ENCODE measurements at regions not wholly inside any gene's neighbourhood (a gene's known extent, or its start where the extent isn't known, plus 50 kb on each side); places are given as distances from the start of the nearest gene placed in this dataset.
A peak's percentile ranks its signal among the peaks of the same experiment; 100 is the strongest.

- DNase-seq (ENCODE audit: low spot score): peak; percentile 11
Measured at GRCh38 chr12:77493302-77494168, 337.2 kb upstream of the NAV3 start.

DNA sequence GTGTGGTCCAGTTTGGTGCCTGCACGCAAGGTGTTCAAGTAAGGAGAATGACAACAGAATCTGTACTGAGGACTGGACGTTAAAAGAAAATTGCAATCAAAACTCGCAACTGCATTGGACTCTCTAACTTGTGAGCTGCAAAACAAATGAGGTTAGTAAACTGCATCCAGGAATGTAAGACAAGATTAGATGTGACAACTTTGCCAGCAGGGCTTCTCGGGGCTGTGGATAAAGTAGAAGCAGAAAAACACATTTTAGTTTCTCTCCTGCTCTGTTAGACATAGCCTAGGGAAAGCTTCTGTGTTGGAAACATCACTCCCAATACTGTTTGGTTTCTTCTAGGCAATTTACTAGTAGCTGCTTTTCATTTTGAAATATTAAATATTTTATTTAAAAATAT lies 338.2 kb upstream of the NAV3 start:
- DNase-seq (ENCODE audit: low spot score): no peak

DNA sequence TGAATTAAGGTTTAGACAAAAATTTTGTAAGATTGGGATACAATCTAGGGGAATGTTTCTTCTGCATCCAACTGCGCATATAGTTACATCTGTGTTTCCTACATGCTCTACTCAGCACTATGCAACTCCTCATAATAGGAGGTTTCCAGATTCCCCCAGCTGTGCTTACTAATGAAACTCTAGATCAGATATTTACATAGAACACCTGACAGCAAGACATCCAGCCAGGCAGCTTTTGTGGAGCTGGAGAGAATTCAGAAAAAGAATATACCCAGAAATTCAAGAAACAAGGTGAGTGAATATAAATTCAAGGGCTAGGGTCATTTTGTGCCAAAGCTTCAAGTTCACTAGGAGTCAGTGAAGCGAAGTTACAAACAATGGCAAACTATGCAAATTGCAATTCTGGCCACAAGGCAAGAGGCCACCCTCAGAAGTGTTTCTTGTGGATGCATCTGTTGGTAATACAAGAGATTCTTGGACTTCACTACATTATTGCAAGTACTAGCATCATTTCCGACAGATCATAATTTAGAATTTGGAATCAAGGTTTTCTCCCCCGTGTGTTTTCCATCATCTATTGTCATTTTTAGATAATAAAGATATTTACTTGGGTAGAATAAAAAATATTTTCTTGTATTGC lies 341.2 kb upstream of the NAV3 start:
- DNase-seq (ENCODE audit: low spot score): no peak

DNA sequence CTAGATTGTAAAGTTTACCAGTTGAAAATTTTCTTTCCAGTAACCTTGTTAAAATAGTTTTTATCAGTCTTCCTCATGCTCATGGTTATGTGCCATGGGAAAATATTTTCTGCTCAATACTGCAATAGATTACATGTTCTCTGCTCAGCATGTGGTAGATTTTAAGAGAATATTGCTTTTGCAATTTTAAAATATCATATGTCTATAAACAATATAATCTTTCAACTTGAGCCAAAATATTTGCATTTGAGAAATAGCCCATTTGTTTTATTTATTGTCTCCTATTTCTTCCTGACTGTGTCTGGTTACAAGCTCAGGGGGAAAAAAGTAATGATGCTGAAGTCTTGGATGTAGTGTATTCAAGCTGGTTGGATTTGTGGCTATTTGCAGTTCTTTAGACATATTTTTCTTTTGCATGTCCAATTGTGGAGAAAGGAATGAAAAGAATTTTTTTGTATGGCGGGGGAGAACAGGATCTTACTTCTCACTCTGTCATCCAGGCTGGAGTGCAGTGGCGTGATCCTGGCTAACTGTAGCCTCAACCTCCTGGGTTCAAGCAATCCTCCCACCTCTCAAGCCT lies 342.6 kb upstream of the NAV3 start:
- DNase-seq (ENCODE audit: low spot score): no peak

- DNase-seq (ENCODE audit: low spot score): no peak
Measured at GRCh38 chr12:77486872-77487271, 343.8 kb upstream of the NAV3 start.

GRCh38 chr12:77485961-77486854 lies 344.5 kb upstream of the NAV3 start:
- DNase-seq (ENCODE audit: low spot score): no peak

DNA sequence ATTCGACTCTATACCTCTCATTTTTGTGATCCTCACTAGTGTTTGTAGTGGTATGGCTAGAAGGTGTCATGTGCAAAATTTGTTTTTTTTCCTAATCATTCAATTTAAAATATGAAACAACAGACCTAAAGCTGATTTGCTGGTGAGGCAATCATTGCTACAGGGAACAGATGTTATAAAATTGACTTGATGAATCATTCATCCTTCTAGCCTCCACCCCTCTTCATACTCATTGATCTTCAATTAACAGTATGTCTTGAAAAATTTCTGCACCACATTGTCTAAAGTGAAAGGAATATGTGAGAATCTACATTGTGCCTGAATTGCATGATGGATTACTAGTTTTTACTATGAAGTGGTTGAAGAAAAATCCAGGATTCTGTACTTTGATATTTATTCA lies 349.0 kb upstream of the NAV3 start:
- no peak for DNase-seq (ENCODE audit: low spot score)

DNA sequence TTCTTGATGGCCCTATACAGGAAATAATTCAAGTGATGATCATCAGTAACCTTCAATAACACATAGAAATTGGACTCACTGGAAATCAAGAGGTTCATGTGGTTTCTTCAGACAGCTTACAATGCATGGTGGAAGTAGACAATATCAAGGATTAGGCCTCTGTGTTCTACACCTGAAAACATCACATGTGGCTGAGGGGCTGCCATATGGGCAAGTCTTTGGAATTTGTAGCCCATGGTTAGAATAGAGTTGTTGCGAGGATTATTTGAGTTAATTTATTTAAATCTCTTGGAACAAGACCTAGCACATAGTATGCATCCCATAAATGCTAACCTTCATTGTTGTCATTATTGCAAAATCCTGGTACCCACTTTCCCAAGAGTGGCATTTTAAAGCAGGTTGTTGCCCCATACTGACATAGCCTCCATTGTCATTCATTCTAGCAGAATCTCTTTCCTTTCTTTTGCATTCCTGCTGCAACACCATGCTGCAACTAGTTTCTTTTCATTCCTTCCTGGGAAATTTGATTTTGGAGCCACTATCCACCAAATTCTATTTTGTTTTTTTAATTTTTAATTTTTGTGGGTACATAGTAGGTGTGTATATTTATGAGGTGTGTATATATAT lies 352.7 kb upstream of the NAV3 start:
- no peak for DNase-seq (ENCODE audit: low spot score)

DNA sequence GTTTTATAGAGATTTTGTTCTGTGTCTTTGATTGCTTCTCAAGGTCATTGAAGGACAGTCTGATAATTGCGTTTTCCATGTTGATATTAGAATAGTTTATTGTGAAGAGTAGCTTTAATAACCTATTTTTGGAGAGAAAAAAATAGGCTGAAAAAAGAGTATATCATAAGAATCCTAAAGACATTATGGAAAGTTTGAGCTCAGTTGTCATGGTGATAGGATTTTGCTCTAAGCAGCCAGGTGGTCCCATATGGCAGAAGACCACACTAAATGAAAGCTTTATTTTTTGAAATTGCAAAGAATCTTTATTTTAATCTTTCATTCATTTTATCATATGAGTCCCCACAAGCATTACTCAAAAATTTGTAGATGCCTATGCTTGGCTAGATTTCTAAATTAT lies 358.9 kb upstream of the NAV3 start:
- DNase-seq (ENCODE audit: low spot score): no peak

DNA sequence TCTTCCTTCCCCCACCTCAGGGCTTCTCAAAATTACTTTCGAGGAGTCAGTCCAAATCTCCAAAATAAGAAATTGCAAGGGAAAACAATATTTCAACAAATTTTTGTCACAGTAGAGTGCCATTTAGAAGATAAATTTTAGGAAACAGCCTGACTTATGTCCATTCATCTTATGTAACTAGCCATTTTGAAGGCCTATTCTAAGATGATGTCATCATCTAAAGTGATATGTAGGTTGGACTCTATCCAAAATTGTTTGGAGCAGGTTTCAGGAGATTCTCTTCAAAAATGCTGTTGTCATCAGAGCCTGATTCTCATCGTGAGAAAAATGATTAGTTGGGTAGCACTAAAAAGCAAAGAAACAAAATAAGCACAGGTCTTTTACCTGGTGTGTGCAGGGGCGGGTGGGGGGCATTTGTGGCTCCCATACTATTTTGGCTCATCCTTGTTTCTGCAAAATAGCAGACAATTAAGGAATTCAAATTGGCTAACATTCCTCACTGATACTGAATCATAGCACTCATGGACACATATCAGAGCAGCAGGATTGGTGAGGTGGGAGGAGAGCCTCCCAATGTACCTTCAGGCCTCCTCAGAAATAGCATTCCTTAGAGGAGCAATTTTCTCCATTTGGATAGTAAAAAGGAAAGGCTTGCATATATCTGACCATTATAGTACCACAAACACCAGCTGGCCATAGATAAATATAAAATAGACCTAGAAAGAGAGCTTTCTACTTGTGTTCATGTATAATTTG lies 360.9 kb upstream of the NAV3 start:
- DNase-seq (ENCODE audit: low spot score): no peak

DNA sequence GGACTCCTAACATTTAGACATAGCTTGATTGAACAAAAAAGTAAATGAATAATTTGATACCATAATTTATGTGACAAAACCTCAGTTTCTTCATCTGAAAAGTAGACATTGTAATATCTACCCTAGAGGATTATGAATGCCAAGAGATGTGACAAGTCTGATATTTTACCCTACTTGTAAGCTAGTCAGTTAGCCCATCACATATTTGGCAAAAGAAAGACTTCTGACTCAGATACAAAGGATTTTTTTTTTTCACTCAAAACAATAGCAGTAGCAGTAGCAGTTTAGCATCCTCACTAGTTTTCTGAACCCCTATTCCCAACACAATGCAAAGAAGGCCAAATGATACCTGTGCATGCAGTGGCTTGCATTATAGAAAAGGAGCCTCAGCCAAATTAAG lies 377.3 kb upstream of the E2F7 start:
- DNase-seq (ENCODE audit: low spot score): no peak

DNA sequence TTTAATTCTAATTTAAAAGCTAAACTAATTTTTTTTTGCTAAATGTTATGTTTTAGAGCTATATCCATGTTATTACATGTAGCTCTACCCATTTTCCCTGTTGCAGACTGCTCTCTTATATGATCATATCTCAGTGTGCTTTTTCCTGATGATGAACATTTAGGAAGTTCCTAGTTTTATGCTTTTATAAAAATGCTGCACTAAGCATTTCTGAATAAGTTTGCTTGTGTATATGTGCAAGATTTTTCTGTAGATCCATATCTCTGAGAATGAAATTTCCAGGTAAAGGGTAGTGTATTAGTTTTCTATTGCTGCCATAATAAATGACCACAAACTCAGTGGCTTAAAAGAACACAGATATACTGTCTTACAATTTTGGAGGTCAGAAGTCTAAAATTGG lies 374.4 kb upstream of the E2F7 start:
- no peak for DNase-seq (ENCODE audit: low spot score)

- no peak for DNase-seq (ENCODE audit: low spot score)
Measured at GRCh38 chr12:77438644-77439043, 373.3 kb upstream of the E2F7 start.

DNA sequence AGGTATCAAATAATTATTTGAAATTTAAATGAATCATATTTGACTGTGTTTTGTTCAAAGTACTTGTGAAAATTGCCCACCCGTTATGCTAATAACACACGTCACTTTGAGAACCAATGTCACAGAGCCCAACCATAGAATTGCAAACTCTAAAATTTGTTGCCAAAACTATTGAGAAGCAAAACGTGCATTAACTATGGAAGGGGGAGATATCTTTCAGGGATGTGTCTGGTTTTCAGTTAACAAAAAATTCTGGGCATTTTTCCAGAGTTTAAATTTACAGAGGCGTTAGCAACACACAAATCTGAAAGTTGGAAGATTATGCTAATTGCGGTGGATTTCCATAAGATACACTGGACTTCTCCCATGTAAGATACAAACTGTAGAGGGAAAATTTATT lies 371.8 kb upstream of the E2F7 start:
- no peak for DNase-seq (ENCODE audit: low spot score)

GRCh38 chr12:77435446-77436091 lies 370.2 kb upstream of the E2F7 start:
- no peak for DNase-seq (ENCODE audit: low spot score)

DNA sequence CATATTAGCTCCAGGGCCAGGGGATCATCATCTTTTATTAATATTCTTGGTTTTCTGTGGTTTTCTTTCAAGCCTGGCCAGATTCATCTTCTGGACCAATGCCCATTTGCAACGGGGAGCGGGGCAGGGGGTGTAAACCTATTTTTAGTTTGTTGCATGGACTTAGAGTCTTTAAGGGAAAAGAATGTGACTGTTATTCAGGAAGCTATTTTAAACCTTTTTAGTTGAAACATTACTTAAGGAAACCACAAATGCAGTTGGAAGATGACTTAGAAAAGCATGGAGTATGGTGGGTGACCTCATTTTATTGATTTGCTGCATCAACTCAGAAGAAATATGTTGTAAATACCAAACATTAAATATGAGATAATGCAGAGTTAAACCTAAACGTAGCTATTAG lies 368.4 kb upstream of the E2F7 start:
- DNase-seq (ENCODE audit: low spot score): no peak

DNA sequence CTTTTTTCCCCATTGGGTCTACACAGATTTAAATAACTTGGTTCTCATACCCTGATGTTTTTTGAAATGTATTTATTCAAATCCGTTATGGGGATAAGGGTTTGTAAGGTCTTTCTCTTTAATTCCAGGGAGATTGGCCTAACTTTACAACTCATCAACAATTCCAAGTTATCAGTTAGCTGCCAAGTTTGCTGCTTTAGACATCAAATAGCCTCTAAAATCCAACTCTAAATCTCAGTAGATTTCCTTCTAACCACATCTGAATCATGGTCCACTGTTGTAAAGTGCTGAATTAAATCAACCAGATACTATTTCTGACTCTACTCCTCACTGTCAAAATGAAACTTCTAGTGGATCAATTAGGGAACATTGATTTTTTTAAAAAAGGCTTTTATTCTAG lies 364.1 kb upstream of the E2F7 start:
- no peak for DNase-seq (ENCODE audit: low spot score)

- no peak for DNase-seq (ENCODE audit: low spot score)
Measured at GRCh38 chr12:77421152-77421551, 355.8 kb upstream of the E2F7 start.

DNA sequence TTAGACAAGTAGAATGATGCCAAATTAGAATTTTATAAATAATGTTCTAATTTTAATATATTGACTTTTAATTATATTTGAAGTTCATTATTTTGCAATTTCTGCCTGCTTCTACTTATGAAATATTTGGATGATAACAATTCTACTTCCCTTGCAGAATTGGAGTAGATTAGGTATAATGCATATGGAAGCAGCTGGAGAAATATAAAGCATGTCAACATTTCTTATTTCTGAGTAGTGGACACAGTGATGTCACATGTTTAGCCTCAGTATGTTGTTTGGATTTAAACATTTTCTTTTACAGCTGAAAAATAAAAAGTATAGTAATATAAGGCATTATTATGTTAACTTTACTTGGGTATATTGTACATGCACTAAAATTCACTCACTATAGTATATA lies 344.2 kb upstream of the E2F7 start:
- DNase-seq (ENCODE audit: low spot score): no peak

DNA sequence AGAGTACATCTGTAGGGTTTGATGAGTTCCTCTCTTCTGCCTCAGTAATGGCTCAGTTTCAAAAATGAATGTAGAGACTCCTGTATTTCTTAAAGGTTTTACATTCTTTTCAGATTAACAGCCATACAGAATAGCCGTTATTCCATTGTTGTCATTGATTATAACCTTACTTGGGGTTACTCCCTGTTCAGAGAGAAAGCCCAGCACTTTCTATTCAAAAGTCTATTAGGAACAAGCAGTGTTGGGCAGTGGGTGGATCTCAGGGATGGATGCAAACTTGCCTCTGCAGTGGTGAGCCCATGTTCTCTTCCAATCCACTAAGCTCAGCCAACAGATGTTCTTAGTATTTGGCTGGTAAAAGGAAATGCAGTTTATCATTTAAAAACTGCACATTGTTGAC lies 342.6 kb upstream of the E2F7 start:
- no peak for DNase-seq (ENCODE audit: low spot score)

Measured in HuH-7.5 (cell line).